Effector memory CD8-positive, alpha-beta T cell (primary cell): ENCODE measurements at regions not wholly inside any gene's neighbourhood (a gene's known extent, or its start where the extent isn't known, plus 50 kb on each side); places are given as distances from the start of the nearest gene placed in this dataset.

Source experiments
- ATAC-seq: fragments of 150-1000 bp; cut with Tn5 transposase; replicated peaks from 2 replicates; pipeline ENCODE4 v1.10.0; 2021; ENCODE audit warnings: mild to moderate bottlenecking, moderate library complexity
- DNase-seq, 3 experiments: peaks; one replicate each; pipeline ENCODE4 v3.0.0; 2021
- H3K27ac Mint-ChIP-seq, 2 donors: one replicate each; pipeline ENCODE4 v1.8.0; 2022; ENCODE audit warnings: mild to moderate bottlenecking in 2 of 2, mixed read lengths in 2 of 2, moderate library complexity in 2 of 2
- H3K27me3 Mint-ChIP-seq, 2 donors: one replicate each; pipeline ENCODE4 v1.8.0; 2022; ENCODE audit warnings: mixed read lengths in 2 of 2
- H3K36me3 Mint-ChIP-seq: one replicate; pipeline ENCODE4 v1.8.0; 2022; ENCODE audit warnings: mild to moderate bottlenecking, moderate library complexity, mixed read lengths; ENCODE audit not compliant: insufficient read depth
- H3K4me1 Mint-ChIP-seq, 2 donors: one replicate each; pipeline ENCODE4 v1.8.0; 2022; ENCODE audit warnings: low read depth in 2 of 2, mixed read lengths in 2 of 2
- H3K4me3 Mint-ChIP-seq, 2 donors: one replicate each; pipeline ENCODE4 v1.8.0; 2022; ENCODE audit warnings: mild to moderate bottlenecking in 2 of 2, mixed read lengths in 2 of 2, moderate library complexity in 2 of 2
- H3K9me3 Mint-ChIP-seq, 2 donors: one replicate each; pipeline ENCODE4 v1.8.0; 2022; ENCODE audit warnings: mixed read lengths in 2 of 2

- DNase-seq (no peak), ATAC-seq (no peak)
- no peak overlapping the region for H3K4me3 Mint-ChIP-seq
- no peaks in the 10 kb centered on the region for H3K4me1 Mint-ChIP-seq
- H3K36me3 Mint-ChIP-seq = peaks cover 3% of the 10 kb centered on the region
- no peak overlapping the region for H3K27ac Mint-ChIP-seq
- peaks cover 23 to 63% of the 10 kb centered on the region in 2 donors for H3K27me3 Mint-ChIP-seq
- no peaks in the 10 kb centered on the region for H3K9me3 Mint-ChIP-seq
Measured at GRCh38 chr20:57811374-57812020, 101.7 kb upstream of the PMEPA1 start.

GRCh38 chr20:57810511-57811373 is 100.9 kb upstream of the PMEPA1 start:
- H3K4me3 Mint-ChIP-seq = no peak overlapping the region
- no peaks in the 10 kb centered on the region for H3K9me3 Mint-ChIP-seq
- H3K27me3 Mint-ChIP-seq = peaks cover 30 to 70% of the 10 kb centered on the region in 2 donors

GRCh38 chr20:57809661-57810172 is 99.9 kb upstream of the PMEPA1 start:
- H3K4me3 Mint-ChIP-seq = no peak overlapping the region
- no peak overlapping the region for H3K27ac Mint-ChIP-seq
- H3K36me3 Mint-ChIP-seq = peaks cover 3% of the 10 kb centered on the region
- H3K27me3 Mint-ChIP-seq = peaks cover 37 to 76% of the 10 kb centered on the region in 2 donors
- no peaks in the 10 kb centered on the region for H3K4me1 Mint-ChIP-seq
- H3K9me3 Mint-ChIP-seq = no peaks in the 10 kb centered on the region
- DNase-seq (no peak), ATAC-seq (no peak)

More at GRCh38 chr20:57810511-57811373, 100.9 kb upstream of the PMEPA1 start:
- ATAC-seq = no peak
- DNase-seq = no peak
- peaks cover 3% of the 10 kb centered on the region for H3K36me3 Mint-ChIP-seq
- H3K4me1 Mint-ChIP-seq = no peaks in the 10 kb centered on the region
- H3K27ac Mint-ChIP-seq = no peak overlapping the region

- H3K27ac Mint-ChIP-seq = no peak overlapping the region
- H3K4me3 Mint-ChIP-seq = no peak overlapping the region
- H3K36me3 Mint-ChIP-seq = peaks cover 3% of the 10 kb centered on the region
- no peaks in the 10 kb centered on the region for H3K4me1 Mint-ChIP-seq
- DNase-seq = no peak
- H3K9me3 Mint-ChIP-seq = no peaks in the 10 kb centered on the region
- no peak for ATAC-seq
- H3K27me3 Mint-ChIP-seq = peaks cover 35 to 76% of the 10 kb centered on the region in 2 donors
Measured at GRCh38 chr20:57809149-57809548, 99.3 kb upstream of the PMEPA1 start.

- DNase-seq (no peak), ATAC-seq (no peak)
- Mint-ChIP-seq H3K4me1 (no peaks in the 10 kb centered on the region), H3K27me3 (peaks cover 42 to 76% of the 10 kb centered on the region in 2 donors), H3K36me3 (peaks cover 3% of the 10 kb centered on the region), H3K4me3 (no peak overlapping the region), H3K27ac (no peak overlapping the region), H3K9me3 (no peaks in the 10 kb centered on the region)
Measured at GRCh38 chr20:57808264-57809070, 98.7 kb upstream of the PMEPA1 start.

- Mint-ChIP-seq H3K9me3 (no peaks in the 10 kb centered on the region), H3K36me3 (peaks cover 3% of the 10 kb centered on the region), H3K27ac (no peak overlapping the region), H3K4me1 (no peaks in the 10 kb centered on the region), H3K4me3 (no peak overlapping the region), H3K27me3 (peaks cover 42 to 73% of the 10 kb centered on the region in 2 donors)
- no peak for ATAC-seq
- DNase-seq = no peak
Measured at GRCh38 chr20:57807401-57808263, 97.8 kb upstream of the PMEPA1 start.

- no peak overlapping the region for H3K4me3 Mint-ChIP-seq
- no peak for ATAC-seq
- no peaks in the 10 kb centered on the region for H3K4me1 Mint-ChIP-seq
- no peaks in the 10 kb centered on the region for H3K9me3 Mint-ChIP-seq
- peaks cover 3% of the 10 kb centered on the region for H3K36me3 Mint-ChIP-seq
- DNase-seq = no peak
- no peak overlapping the region for H3K27ac Mint-ChIP-seq
- peaks cover 42 to 75% of the 10 kb centered on the region in 2 donors for H3K27me3 Mint-ChIP-seq
Measured at GRCh38 chr20:57806975-57807374, 97.2 kb upstream of the PMEPA1 start.

- DNase-seq (no peak), ATAC-seq (no peak)
- H3K27ac Mint-ChIP-seq = no peak overlapping the region
- no peak overlapping the region for H3K4me3 Mint-ChIP-seq
- H3K27me3 Mint-ChIP-seq = peaks cover 38 to 74% of the 10 kb centered on the region in 2 donors
- no peaks in the 10 kb centered on the region for H3K9me3 Mint-ChIP-seq
- peaks cover 3% of the 10 kb centered on the region for H3K36me3 Mint-ChIP-seq
- no peaks in the 10 kb centered on the region for H3K4me1 Mint-ChIP-seq
Measured at GRCh38 chr20:57806476-57806875, 96.7 kb upstream of the PMEPA1 start.

GRCh38 chr20:57805747-57806146 is 95.9 kb upstream of the PMEPA1 start:
- Mint-ChIP-seq H3K27ac (no peak overlapping the region), H3K36me3 (peaks cover 3% of the 10 kb centered on the region), H3K4me3 (no peak overlapping the region), H3K4me1 (no peaks in the 10 kb centered on the region), H3K9me3 (no peaks in the 10 kb centered on the region), H3K27me3 (peaks cover 37 to 68% of the 10 kb centered on the region in 2 donors)
- no peak for ATAC-seq
- DNase-seq = no peak

GRCh38 chr20:57804470-57805250 is 94.8 kb upstream of the PMEPA1 start:
- Mint-ChIP-seq H3K27me3 (peaks cover 37 to 58% of the 10 kb centered on the region in 2 donors), H3K36me3 (no peaks in the 10 kb centered on the region), H3K4me3 (no peak overlapping the region), H3K27ac (no peak overlapping the region), H3K4me1 (no peaks in the 10 kb centered on the region), H3K9me3 (no peaks in the 10 kb centered on the region)
- DNase-seq (no peak), ATAC-seq (no peak)

- Mint-ChIP-seq H3K27me3 (peaks cover 37 to 64% of the 10 kb centered on the region in 2 donors), H3K4me1 (no peaks in the 10 kb centered on the region), H3K36me3 (no peaks in the 10 kb centered on the region), H3K27ac (no peak overlapping the region), H3K9me3 (no peaks in the 10 kb centered on the region), H3K4me3 (no peak overlapping the region)
- DNase-seq = no peak
- ATAC-seq = no peak
Measured at GRCh38 chr20:57803508-57804005, 93.7 kb upstream of the PMEPA1 start.
